ENCODE measurements at regions not wholly inside any gene's neighbourhood (a gene's known extent, or its start where the extent isn't known, plus 50 kb on each side); places are given as distances from the start of the nearest gene placed in this dataset.

DNA sequence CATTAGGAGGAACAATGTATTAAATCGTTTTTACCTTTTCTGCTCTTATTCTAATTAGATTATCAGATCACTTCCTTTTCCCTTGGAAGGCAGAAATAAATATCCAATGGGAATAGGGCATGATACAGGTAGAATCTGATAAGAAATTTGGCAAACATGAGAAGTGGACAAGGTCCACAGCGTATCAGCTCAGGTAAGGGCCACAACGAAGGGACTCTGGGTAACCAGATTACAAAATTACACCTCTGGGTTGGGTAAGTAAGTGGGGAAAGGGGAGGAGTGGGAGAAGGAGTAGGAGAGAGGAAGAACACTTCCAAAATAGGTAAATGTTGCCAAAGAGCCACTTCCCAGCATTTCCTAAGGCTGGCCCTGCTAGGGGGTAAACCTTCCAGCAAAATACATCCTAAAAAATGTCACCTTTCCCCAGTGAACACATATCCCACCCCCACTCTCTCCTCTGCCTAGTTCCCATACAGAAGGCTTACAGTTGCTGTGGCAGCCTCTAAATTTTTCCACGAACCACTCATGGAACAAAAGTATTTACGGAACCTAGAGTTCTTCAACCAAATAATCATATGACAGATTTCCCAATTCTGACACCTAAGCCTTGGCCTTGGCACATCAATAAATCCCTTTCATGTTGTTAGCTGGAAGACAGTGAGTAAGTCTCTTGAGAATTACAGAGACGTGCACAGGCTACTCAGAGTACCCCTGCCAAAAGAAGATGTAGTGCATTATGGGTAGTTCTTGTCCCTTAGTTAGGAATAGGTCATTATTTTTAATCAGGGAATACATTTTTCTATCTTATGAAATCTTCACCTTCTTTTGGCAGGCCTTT is 51.5 kb upstream of the DLX6 start:
- no peak overlapping the region for H3K27ac ChIP-seq (ENCODE audit: poor library complexity, severe bottlenecking)
- ATAC-seq (ENCODE audit: low read depth) (0 out of 3 replicates have a peak, but pooled peaks have one; percentile 42), DNase-seq (ENCODE audit: low spot score) (no peak)
- no peaks in the 10 kb centered on the region for H3K36me3 ChIP-seq (ENCODE audit: low read depth)
- no peaks in the 10 kb centered on the region for H3K4me1 ChIP-seq (ENCODE audit: insufficient read depth, poor library complexity, severe bottlenecking)
- H3K4me3 ChIP-seq (ENCODE audit: severe bottlenecking) = no peak overlapping the region
- H3K27me3 ChIP-seq (ENCODE audit: insufficient read depth, poor library complexity, severe bottlenecking) = peaks cover 8% of the 10 kb centered on the region
- H3K9me3 ChIP-seq (ENCODE audit: severe bottlenecking) = no peaks in the 10 kb centered on the region
- TF ChIP-seq, protein P1, sequence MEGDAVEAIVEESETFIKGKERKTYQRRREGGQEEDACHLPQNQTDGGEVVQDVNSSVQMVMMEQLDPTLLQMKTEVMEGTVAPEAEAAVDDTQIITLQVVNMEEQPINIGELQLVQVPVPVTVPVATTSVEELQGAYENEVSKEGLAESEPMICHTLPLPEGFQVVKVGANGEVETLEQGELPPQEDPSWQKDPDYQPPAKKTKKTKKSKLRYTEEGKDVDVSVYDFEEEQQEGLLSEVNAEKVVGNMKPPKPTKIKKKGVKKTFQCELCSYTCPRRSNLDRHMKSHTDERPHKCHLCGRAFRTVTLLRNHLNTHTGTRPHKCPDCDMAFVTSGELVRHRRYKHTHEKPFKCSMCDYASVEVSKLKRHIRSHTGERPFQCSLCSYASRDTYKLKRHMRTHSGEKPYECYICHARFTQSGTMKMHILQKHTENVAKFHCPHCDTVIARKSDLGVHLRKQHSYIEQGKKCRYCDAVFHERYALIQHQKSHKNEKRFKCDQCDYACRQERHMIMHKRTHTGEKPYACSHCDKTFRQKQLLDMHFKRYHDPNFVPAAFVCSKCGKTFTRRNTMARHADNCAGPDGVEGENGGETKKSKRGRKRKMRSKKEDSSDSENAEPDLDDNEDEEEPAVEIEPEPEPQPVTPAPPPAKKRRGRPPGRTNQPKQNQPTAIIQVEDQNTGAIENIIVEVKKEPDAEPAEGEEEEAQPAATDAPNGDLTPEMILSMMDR (IDR thresholded peaks at IDR 0.05; ENCODE audit: poor library complexity, severe bottlenecking) = no peak
